GM21529 (cell line): ENCODE measurements at regions not wholly inside any gene's neighbourhood (a gene's known extent, or its start where the extent isn't known, plus 50 kb on each side); places are given as distances from the start of the nearest gene placed in this dataset.
A peak's percentile ranks its signal among the peaks of the same experiment; 100 is the strongest.

ENCODE experiments used
- ATAC-seq: cut with Tn5 transposase; IDR thresholded peaks from one replicate; pipeline ENCODE4 v1.9.1; 2021; ENCODE audit not compliant: unreplicated experiment

GRCh38 chr5:117999939-118000549, 988.3 kb downstream of the DTWD2 start:
- peak; percentile 63 for ATAC-seq

- ATAC-seq: no peak
Measured at GRCh38 chr5:117982691-117983090, 1005.7 kb downstream of the DTWD2 start.

- no peak for ATAC-seq
Measured at GRCh38 chr5:117973785-117974184, 1014.6 kb downstream of the DTWD2 start.

- ATAC-seq: no peak
Measured at GRCh38 chr5:117955831-117956230, 1032.5 kb downstream of the DTWD2 start.

- ATAC-seq: no peak
Measured at GRCh38 chr5:117954331-117954730, 1034.0 kb downstream of the DTWD2 start.

GRCh38 chr5:117953272-117953671, 1035.1 kb downstream of the DTWD2 start:
- no peak for ATAC-seq

- no peak for ATAC-seq
Measured at GRCh38 chr5:117947836-117948235, 1040.5 kb downstream of the DTWD2 start.

GRCh38 chr5:117947121-117947520, 1041.2 kb downstream of the DTWD2 start:
- no peak for ATAC-seq

- no peak for ATAC-seq
Measured at GRCh38 chr5:117945258-117945657, 1043.1 kb downstream of the DTWD2 start.

- no peak for ATAC-seq
Measured at GRCh38 chr5:117943541-117943940, 1044.8 kb downstream of the DTWD2 start.

GRCh38 chr5:117942861-117943519, 1045.4 kb downstream of the DTWD2 start:
- ATAC-seq: no peak

GRCh38 chr5:117893211-117893610, 1095.1 kb downstream of the DTWD2 start:
- ATAC-seq: no peak

- ATAC-seq: no peak
Measured at GRCh38 chr5:117892360-117892759, 1096.0 kb downstream of the DTWD2 start.

GRCh38 chr5:117889596-117889995, 1098.8 kb downstream of the DTWD2 start:
- no peak for ATAC-seq

- peak; percentile 94 for ATAC-seq
Measured at GRCh38 chr5:117888688-117889087, 1099.7 kb downstream of the DTWD2 start.

- ATAC-seq: no peak
Measured at GRCh38 chr5:117881426-117882230, 1106.7 kb downstream of the DTWD2 start.

GRCh38 chr5:117880932-117881331, 1107.4 kb downstream of the DTWD2 start:
- no peak for ATAC-seq

GRCh38 chr5:117877731-117878130, 1110.6 kb downstream of the DTWD2 start:
- ATAC-seq: no peak

- no peak for ATAC-seq
Measured at GRCh38 chr5:117872798-117873368, 1115.5 kb downstream of the DTWD2 start.

GRCh38 chr5:117869596-117869995, 1118.8 kb downstream of the DTWD2 start:
- ATAC-seq: no peak

GRCh38 chr5:117863586-117864296, 1124.6 kb downstream of the DTWD2 start:
- ATAC-seq: no peak
